ENCODE measurements at regions not wholly inside any gene's neighbourhood (a gene's known extent, or its start where the extent isn't known, plus 50 kb on each side); places are given as distances from the start of the nearest gene placed in this dataset.

- H3K27ac Mint-ChIP-seq (ENCODE audit: low read depth), result no peak overlapping the region
- H3K9me3 Mint-ChIP-seq, result no peaks in the 10 kb centered on the region
- no peak overlapping the region for H3K4me3 Mint-ChIP-seq
- ATAC-seq (replicated peaks; ENCODE audit: extremely low read depth, poor library complexity, severe bottlenecking) (no peak), DNase-seq (ENCODE audit: low spot score in 2 of 2) (no peak)
- H3K4me1 Mint-ChIP-seq, result no peaks in the 10 kb centered on the region
- no peaks in the 10 kb centered on the region for H3K36me3 Mint-ChIP-seq (ENCODE audit: insufficient read depth)
- H3K27me3 Mint-ChIP-seq, result no peaks in the 10 kb centered on the region
Observed at GRCh38 chr2:217461674-217462073, 541.1 kb downstream of the TNS1 start.

GRCh38 chr2:217459680-217460405, 543.0 kb downstream of the TNS1 start:
- Mint-ChIP-seq H3K9me3 (no peaks in the 10 kb centered on the region), H3K4me3 (no peak overlapping the region), H3K4me1 (no peaks in the 10 kb centered on the region), H3K27ac (ENCODE audit: low read depth) (no peak overlapping the region), H3K27me3 (no peaks in the 10 kb centered on the region), H3K36me3 (ENCODE audit: insufficient read depth) (no peaks in the 10 kb centered on the region)
- no peak for ATAC-seq (replicated peaks; ENCODE audit: extremely low read depth, poor library complexity, severe bottlenecking)
- DNase-seq (ENCODE audit: low spot score in 2 of 2), result no peak

GRCh38 chr2:217459016-217459415, 543.8 kb downstream of the TNS1 start:
- Mint-ChIP-seq H3K27me3 (peaks cover 5% of the 10 kb centered on the region), H3K27ac (ENCODE audit: low read depth) (no peak overlapping the region), H3K9me3 (no peaks in the 10 kb centered on the region), H3K36me3 (ENCODE audit: insufficient read depth) (no peaks in the 10 kb centered on the region), H3K4me3 (no peak overlapping the region), H3K4me1 (no peaks in the 10 kb centered on the region)
- ATAC-seq (replicated peaks; ENCODE audit: extremely low read depth, poor library complexity, severe bottlenecking), result no peak
- DNase-seq (ENCODE audit: low spot score in 2 of 2), result no peak

GRCh38 chr2:217456016-217456415, 546.8 kb downstream of the TNS1 start:
- H3K27ac Mint-ChIP-seq (ENCODE audit: low read depth), result no peak overlapping the region
- no peaks in the 10 kb centered on the region for H3K4me1 Mint-ChIP-seq
- no peak overlapping the region for H3K4me3 Mint-ChIP-seq
- peaks cover 10% of the 10 kb centered on the region for H3K27me3 Mint-ChIP-seq
- ATAC-seq (replicated peaks; ENCODE audit: extremely low read depth, poor library complexity, severe bottlenecking), result no peak
- H3K9me3 Mint-ChIP-seq, result no peaks in the 10 kb centered on the region
- no peak for DNase-seq (ENCODE audit: low spot score in 2 of 2)
- H3K36me3 Mint-ChIP-seq (ENCODE audit: insufficient read depth), result no peaks in the 10 kb centered on the region

- no peaks in the 10 kb centered on the region for H3K4me1 Mint-ChIP-seq
- no peaks in the 10 kb centered on the region for H3K36me3 Mint-ChIP-seq (ENCODE audit: insufficient read depth)
- H3K4me3 Mint-ChIP-seq, result no peak overlapping the region
- H3K9me3 Mint-ChIP-seq, result no peaks in the 10 kb centered on the region
- ATAC-seq (replicated peaks; ENCODE audit: extremely low read depth, poor library complexity, severe bottlenecking) (no peak), DNase-seq (ENCODE audit: low spot score in 2 of 2) (no peak)
- no peak overlapping the region for H3K27ac Mint-ChIP-seq (ENCODE audit: low read depth)
- peaks cover 10% of the 10 kb centered on the region for H3K27me3 Mint-ChIP-seq
Observed at GRCh38 chr2:217452928-217453327, 549.9 kb downstream of the TNS1 start.

- no peak overlapping the region for H3K4me3 Mint-ChIP-seq
- ATAC-seq (replicated peaks; ENCODE audit: extremely low read depth, poor library complexity, severe bottlenecking), result no peak
Observed at GRCh38 chr2:217451666-217452065, 551.1 kb downstream of the TNS1 start.

GRCh38 chr2:217449444-217449843, 553.4 kb downstream of the TNS1 start:
- DNase-seq (ENCODE audit: low spot score in 2 of 2), result no peak
- H3K9me3 Mint-ChIP-seq, result no peaks in the 10 kb centered on the region
- H3K4me3 Mint-ChIP-seq, result no peak overlapping the region
- no peak overlapping the region for H3K27ac Mint-ChIP-seq (ENCODE audit: low read depth)
- H3K4me1 Mint-ChIP-seq, result no peaks in the 10 kb centered on the region
- H3K36me3 Mint-ChIP-seq (ENCODE audit: insufficient read depth), result no peaks in the 10 kb centered on the region
- H3K27me3 Mint-ChIP-seq, result peaks cover 9% of the 10 kb centered on the region
- ATAC-seq (replicated peaks; ENCODE audit: extremely low read depth, poor library complexity, severe bottlenecking), result no peak

More at GRCh38 chr2:217451666-217452065, 551.1 kb downstream of the TNS1 start:
- H3K27me3 Mint-ChIP-seq, result peaks cover 10% of the 10 kb centered on the region
- H3K4me1 Mint-ChIP-seq, result no peaks in the 10 kb centered on the region
- no peak for DNase-seq (ENCODE audit: low spot score in 2 of 2)
- H3K36me3 Mint-ChIP-seq (ENCODE audit: insufficient read depth), result no peaks in the 10 kb centered on the region
- H3K9me3 Mint-ChIP-seq, result no peaks in the 10 kb centered on the region
- no peak overlapping the region for H3K27ac Mint-ChIP-seq (ENCODE audit: low read depth)

- Mint-ChIP-seq H3K4me3 (no peak overlapping the region), H3K4me1 (no peaks in the 10 kb centered on the region), H3K27ac (ENCODE audit: low read depth) (no peak overlapping the region), H3K27me3 (peaks cover 3% of the 10 kb centered on the region), H3K9me3 (no peaks in the 10 kb centered on the region), H3K36me3 (ENCODE audit: insufficient read depth) (peaks cover under 1% of the 10 kb centered on the region)
- ATAC-seq (replicated peaks; ENCODE audit: extremely low read depth, poor library complexity, severe bottlenecking) (no peak), DNase-seq (ENCODE audit: low spot score in 2 of 2) (no peak)
Observed at GRCh38 chr2:217448860-217449259, 553.9 kb downstream of the TNS1 start.

- no peaks in the 10 kb centered on the region for H3K4me1 Mint-ChIP-seq
- no peaks in the 10 kb centered on the region for H3K27me3 Mint-ChIP-seq
- H3K9me3 Mint-ChIP-seq, result no peaks in the 10 kb centered on the region
- DNase-seq (ENCODE audit: low spot score in 2 of 2), result no peak
- no peak overlapping the region for H3K27ac Mint-ChIP-seq (ENCODE audit: low read depth)
- no peak for ATAC-seq (replicated peaks; ENCODE audit: extremely low read depth, poor library complexity, severe bottlenecking)
- peaks cover 2% of the 10 kb centered on the region for H3K36me3 Mint-ChIP-seq (ENCODE audit: insufficient read depth)
- H3K4me3 Mint-ChIP-seq, result no peak overlapping the region
Observed at GRCh38 chr2:217445723-217446122, 557.1 kb downstream of the TNS1 start.

GRCh38 chr2:217444932-217445331, 557.9 kb downstream of the TNS1 start:
- Mint-ChIP-seq H3K9me3 (no peaks in the 10 kb centered on the region), H3K36me3 (ENCODE audit: insufficient read depth) (peaks cover 2% of the 10 kb centered on the region), H3K4me1 (no peaks in the 10 kb centered on the region), H3K4me3 (no peak overlapping the region), H3K27ac (ENCODE audit: low read depth) (no peak overlapping the region), H3K27me3 (no peaks in the 10 kb centered on the region)
- no peak for ATAC-seq (replicated peaks; ENCODE audit: extremely low read depth, poor library complexity, severe bottlenecking)
- DNase-seq (ENCODE audit: low spot score in 2 of 2), result no peak

- H3K36me3 Mint-ChIP-seq (ENCODE audit: insufficient read depth), result peaks cover 2% of the 10 kb centered on the region
Observed at GRCh38 chr2:217444509-217444908, 558.3 kb downstream of the TNS1 start.

GRCh38 chr2:217443601-217444000, 559.2 kb downstream of the TNS1 start:
- no peak for ATAC-seq (replicated peaks; ENCODE audit: extremely low read depth, poor library complexity, severe bottlenecking)
- Mint-ChIP-seq H3K27me3 (no peaks in the 10 kb centered on the region), H3K9me3 (no peaks in the 10 kb centered on the region), H3K4me3 (no peak overlapping the region), H3K27ac (ENCODE audit: low read depth) (no peak overlapping the region), H3K36me3 (ENCODE audit: insufficient read depth) (peaks cover 2% of the 10 kb centered on the region), H3K4me1 (no peaks in the 10 kb centered on the region)
- DNase-seq (ENCODE audit: low spot score in 2 of 2), result no peak

More at GRCh38 chr2:217444509-217444908, 558.3 kb downstream of the TNS1 start:
- ATAC-seq (replicated peaks; ENCODE audit: extremely low read depth, poor library complexity, severe bottlenecking), result no peak
- Mint-ChIP-seq H3K27me3 (no peaks in the 10 kb centered on the region), H3K4me3 (no peak overlapping the region), H3K4me1 (no peaks in the 10 kb centered on the region), H3K27ac (ENCODE audit: low read depth) (no peak overlapping the region), H3K9me3 (no peaks in the 10 kb centered on the region)
- no peak for DNase-seq (ENCODE audit: low spot score in 2 of 2)

GRCh38 chr2:217440000-217440399, 562.8 kb downstream of the TNS1 start:
- no peaks in the 10 kb centered on the region for H3K9me3 Mint-ChIP-seq
- no peaks in the 10 kb centered on the region for H3K4me1 Mint-ChIP-seq
- no peak overlapping the region for H3K27ac Mint-ChIP-seq (ENCODE audit: low read depth)
- H3K36me3 Mint-ChIP-seq (ENCODE audit: insufficient read depth), result peaks cover 2% of the 10 kb centered on the region
- H3K27me3 Mint-ChIP-seq, result peaks cover 10% of the 10 kb centered on the region
- no peak for ATAC-seq (replicated peaks; ENCODE audit: extremely low read depth, poor library complexity, severe bottlenecking)
- no peak for DNase-seq (ENCODE audit: low spot score in 2 of 2)
- H3K4me3 Mint-ChIP-seq, result no peak overlapping the region
